ENCODE measurements at regions not wholly inside any gene's neighbourhood (a gene's known extent, or its start where the extent isn't known, plus 50 kb on each side); places are given as distances from the start of the nearest gene placed in this dataset.
A peak's percentile ranks its signal among the peaks of the same experiment; 100 is the strongest.

DNA sequence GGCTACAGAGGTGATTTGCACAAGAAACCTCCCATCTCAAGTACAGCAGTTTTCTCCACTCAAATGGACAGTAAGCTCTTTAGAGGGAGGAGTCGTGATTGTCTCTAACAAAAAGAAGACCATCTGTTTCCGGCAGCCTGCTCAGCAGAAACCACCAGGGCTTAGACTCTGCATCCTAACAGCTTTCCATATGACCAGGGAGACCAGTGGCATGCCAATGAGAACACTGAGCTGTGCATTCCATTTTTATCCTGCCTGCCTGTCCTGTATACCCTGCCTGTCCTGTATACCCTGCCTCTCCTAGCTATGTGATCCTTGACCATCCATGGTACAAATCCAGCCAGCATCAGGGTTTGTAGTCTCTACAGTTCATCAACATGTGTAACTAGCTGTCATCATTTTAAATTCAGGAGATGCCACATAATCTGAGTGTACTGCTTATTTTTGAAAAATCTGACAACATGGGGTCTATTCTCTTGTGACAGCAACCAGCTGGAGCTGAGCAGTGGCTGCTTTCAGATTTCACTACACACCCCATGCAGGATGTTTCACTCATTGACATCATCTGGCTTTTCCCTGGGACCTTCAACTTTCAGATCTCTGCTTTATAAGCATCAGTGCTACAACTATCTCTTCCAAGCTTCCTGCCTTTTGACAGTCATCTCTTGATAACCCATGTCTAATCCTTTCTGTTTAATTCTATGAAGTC, 50.5 kb upstream of the POU2AF2 start:
- no peak overlapping the region for H3K4me3 Mint-ChIP-seq (ENCODE audit: unreplicated experiment)
- no peak overlapping the region for H3K27ac Mint-ChIP-seq (ENCODE audit: unreplicated experiment)
- peaks cover 7% of the 10 kb centered on the region for H3K9me3 Mint-ChIP-seq (ENCODE audit: unreplicated experiment)
- no peaks in the 10 kb centered on the region for H3K4me1 Mint-ChIP-seq (ENCODE audit: unreplicated experiment)
- H3K27me3 Mint-ChIP-seq (ENCODE audit: unreplicated experiment): no peaks in the 10 kb centered on the region
- H3K36me3 Mint-ChIP-seq (ENCODE audit: unreplicated experiment): peaks cover 4% of the 10 kb centered on the region
- TF ChIP-seq, protein P1, sequence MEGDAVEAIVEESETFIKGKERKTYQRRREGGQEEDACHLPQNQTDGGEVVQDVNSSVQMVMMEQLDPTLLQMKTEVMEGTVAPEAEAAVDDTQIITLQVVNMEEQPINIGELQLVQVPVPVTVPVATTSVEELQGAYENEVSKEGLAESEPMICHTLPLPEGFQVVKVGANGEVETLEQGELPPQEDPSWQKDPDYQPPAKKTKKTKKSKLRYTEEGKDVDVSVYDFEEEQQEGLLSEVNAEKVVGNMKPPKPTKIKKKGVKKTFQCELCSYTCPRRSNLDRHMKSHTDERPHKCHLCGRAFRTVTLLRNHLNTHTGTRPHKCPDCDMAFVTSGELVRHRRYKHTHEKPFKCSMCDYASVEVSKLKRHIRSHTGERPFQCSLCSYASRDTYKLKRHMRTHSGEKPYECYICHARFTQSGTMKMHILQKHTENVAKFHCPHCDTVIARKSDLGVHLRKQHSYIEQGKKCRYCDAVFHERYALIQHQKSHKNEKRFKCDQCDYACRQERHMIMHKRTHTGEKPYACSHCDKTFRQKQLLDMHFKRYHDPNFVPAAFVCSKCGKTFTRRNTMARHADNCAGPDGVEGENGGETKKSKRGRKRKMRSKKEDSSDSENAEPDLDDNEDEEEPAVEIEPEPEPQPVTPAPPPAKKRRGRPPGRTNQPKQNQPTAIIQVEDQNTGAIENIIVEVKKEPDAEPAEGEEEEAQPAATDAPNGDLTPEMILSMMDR (IDR thresholded peaks at IDR 0.05): no peak
- no peak for DNase-seq (ENCODE audit: extremely low spot score, unreplicated experiment)

DNA sequence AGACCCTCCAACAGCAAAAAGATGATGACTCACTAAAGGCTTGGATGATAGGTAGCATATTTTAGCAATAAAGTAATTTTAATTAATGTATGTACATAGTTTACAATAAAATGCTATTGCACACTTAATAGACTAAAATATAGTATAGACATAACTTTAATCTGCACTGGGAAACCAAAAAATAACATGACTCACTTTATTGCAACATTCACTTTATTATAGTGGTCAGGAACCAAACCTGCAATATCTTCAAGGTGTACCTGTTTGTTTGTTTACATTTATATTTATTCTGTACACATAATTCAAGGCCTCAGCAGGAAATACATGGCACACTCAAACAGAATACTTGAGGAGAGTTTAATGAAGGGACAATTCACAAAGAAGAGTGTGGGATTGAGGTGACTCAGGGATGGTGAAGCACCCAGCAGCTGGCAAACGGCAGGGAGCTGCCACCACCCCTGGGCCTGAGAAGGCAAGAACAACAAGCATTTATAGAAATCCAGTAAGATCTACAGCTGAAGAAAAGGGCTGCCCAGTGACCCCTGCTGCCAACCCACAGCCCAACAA, 51.5 kb upstream of the POU2AF2 start:
- Mint-ChIP-seq H3K27ac (ENCODE audit: unreplicated experiment) (no peak overlapping the region), H3K36me3 (ENCODE audit: unreplicated experiment) (peaks cover 4% of the 10 kb centered on the region), H3K27me3 (ENCODE audit: unreplicated experiment) (no peaks in the 10 kb centered on the region), H3K9me3 (ENCODE audit: unreplicated experiment) (peaks cover 7% of the 10 kb centered on the region), H3K4me1 (ENCODE audit: unreplicated experiment) (no peaks in the 10 kb centered on the region), H3K4me3 (ENCODE audit: unreplicated experiment) (no peak overlapping the region)
- TF ChIP-seq, protein P1 (IDR thresholded peaks at IDR 0.05): no peak
- DNase-seq (ENCODE audit: extremely low spot score, unreplicated experiment): no peak

DNA sequence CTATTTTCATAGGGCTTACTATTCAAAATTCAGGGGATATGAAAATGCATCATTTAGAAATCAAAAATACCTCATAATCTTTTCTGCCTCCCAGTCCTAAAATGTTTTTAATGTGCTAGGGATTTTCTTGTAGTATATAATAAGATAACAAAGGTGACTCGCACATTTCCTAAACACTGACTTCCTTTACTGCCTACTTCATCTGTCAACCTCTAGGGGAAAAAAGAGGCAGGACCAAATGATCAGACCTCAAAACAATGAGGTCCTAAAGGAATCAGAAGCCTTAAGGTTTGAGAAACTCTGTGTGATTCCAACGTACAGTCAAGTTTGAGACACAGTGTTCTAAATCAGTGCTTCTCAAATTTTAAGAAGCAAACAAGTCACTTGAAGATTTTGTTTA, 56.1 kb upstream of the POU2AF2 start:
- Mint-ChIP-seq H3K27ac (ENCODE audit: unreplicated experiment) (no peak overlapping the region), H3K4me3 (ENCODE audit: unreplicated experiment) (no peak overlapping the region), H3K36me3 (ENCODE audit: unreplicated experiment) (peaks cover 6% of the 10 kb centered on the region), H3K27me3 (ENCODE audit: unreplicated experiment) (no peaks in the 10 kb centered on the region), H3K4me1 (ENCODE audit: unreplicated experiment) (peaks cover 19% of the 10 kb centered on the region), H3K9me3 (ENCODE audit: unreplicated experiment) (peaks cover 16% of the 10 kb centered on the region)
- no peak for DNase-seq (ENCODE audit: extremely low spot score, unreplicated experiment)
- TF ChIP-seq, protein P1 (IDR thresholded peaks at IDR 0.05): no peak

DNA sequence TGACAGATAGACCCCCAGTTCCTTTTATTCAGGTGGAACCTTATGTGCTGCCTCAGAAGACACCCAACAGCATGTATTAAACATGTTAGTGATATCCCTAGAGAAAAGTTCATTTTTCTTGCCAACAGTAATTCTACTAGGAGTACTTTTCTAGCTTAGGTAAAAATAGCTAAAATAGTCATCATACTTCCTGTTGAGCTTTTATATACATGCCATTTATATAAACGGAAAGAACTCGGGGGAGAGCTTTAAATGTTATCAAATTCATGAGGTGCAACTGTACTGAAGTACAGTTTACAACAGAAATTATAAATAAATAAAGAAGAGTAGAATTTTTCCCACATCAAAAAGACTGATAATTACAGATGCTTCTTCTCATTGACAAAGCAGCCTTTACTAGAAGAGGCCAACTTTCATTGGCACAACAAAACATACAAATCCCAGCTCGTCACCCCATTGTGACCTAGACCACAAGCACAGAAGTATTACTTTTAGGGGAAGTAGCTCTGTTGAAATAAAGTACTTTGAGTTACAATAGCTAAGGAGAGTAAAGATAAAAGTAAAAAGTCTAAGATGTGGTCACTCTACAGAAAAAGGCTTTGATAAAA, 59.1 kb upstream of the POU2AF2 start:
- Mint-ChIP-seq H3K9me3 (ENCODE audit: unreplicated experiment) (peaks cover 9% of the 10 kb centered on the region), H3K4me3 (ENCODE audit: unreplicated experiment) (no peak overlapping the region), H3K27ac (ENCODE audit: unreplicated experiment) (no peak overlapping the region), H3K4me1 (ENCODE audit: unreplicated experiment) (peaks cover 23% of the 10 kb centered on the region), H3K36me3 (ENCODE audit: unreplicated experiment) (peaks cover 4% of the 10 kb centered on the region), H3K27me3 (ENCODE audit: unreplicated experiment) (no peaks in the 10 kb centered on the region)
- DNase-seq (ENCODE audit: extremely low spot score, unreplicated experiment): no peak
- TF ChIP-seq, protein P1 (IDR thresholded peaks at IDR 0.05): no peak

DNA sequence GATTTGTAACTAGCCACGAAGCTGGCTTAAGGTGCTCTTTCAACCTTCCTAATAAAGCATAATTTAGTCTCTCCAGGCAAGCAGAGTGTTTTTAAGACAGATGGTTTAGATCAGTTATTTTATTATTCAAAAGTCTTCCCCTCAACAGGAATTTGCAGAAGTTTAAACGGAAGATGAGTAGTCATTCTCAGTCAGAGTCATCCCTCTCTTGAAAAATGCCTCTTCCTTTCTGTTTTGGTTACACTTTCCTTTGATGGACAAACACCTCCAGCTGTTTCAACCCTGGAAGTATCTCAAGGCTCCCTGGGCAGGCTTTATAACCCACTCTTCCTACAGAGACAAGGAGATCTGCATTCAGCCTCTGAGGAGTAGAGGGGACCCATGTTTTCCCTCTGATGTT, 60.3 kb upstream of the POU2AF2 start:
- Mint-ChIP-seq H3K27ac (ENCODE audit: unreplicated experiment) (peak overlapping the region; percentile 65), H3K27me3 (ENCODE audit: unreplicated experiment) (no peaks in the 10 kb centered on the region), H3K4me1 (ENCODE audit: unreplicated experiment) (peaks cover 23% of the 10 kb centered on the region), H3K4me3 (ENCODE audit: unreplicated experiment) (no peak overlapping the region), H3K36me3 (ENCODE audit: unreplicated experiment) (peaks cover 4% of the 10 kb centered on the region), H3K9me3 (ENCODE audit: unreplicated experiment) (peaks cover 9% of the 10 kb centered on the region)
- DNase-seq (ENCODE audit: extremely low spot score, unreplicated experiment): no peak
- TF ChIP-seq, protein P1 (IDR thresholded peaks at IDR 0.05): no peak
